H1 (cell line): ENCODE measurements at regions not wholly inside any gene's neighbourhood (a gene's known extent, or its start where the extent isn't known, plus 50 kb on each side); places are given as distances from the start of the nearest gene placed in this dataset.

Source experiments
- CTCF ChIA-PET: fragments of 300-600 bp; sonication (Branson Sonifier 250); formaldehyde crosslinking; loops from one replicate; lab custom pipeline; 2021; ENCODE audit not compliant: partially characterized antibody; lab: Charles Lee
- POLR2A ChIA-PET: fragments of 300-600 bp; sonication (Branson Sonifier 250); formaldehyde crosslinking; loops from one replicate; lab custom pipeline; 2021; ENCODE audit warnings: inconsistent platforms; ENCODE audit not compliant: partially characterized antibody; lab: Charles Lee
- DNase-seq, 2 experiments: peaks; one replicate each; pipeline versions ENCODE4 v3.0.0 to v3.0.0-alpha.2; 2010 to 2022; ENCODE audit warnings: low spot score in 2 of 2, low read depth in 1 of 2, mixed read lengths in 1 of 2
- FAIRE-seq: peaks from 2 replicates; lab custom pipeline; 2011; peaks lifted over from hg19 to GRCh38; lab: Jason Lieb, UNC
- H2AFZ ChIP-seq: 2 replicates; pipeline ENCODE4 v1.8.1; 2012; ENCODE audit warnings: low read length, inconsistent platforms
- H2AK5ac ChIP-seq: 2 replicates; pipeline ENCODE4 v1.6.1; 2013; ENCODE audit warnings: low read depth, low read length
- H2BK120ac ChIP-seq: replicated peaks from 2 replicates; pipeline ENCODE3; 2013; ENCODE audit warnings: low read depth, low read length, inconsistent platforms
- H2BK12ac ChIP-seq: 2 replicates; pipeline ENCODE4 v1.6.1; 2013; ENCODE audit warnings: low read depth, low read length
- H2BK15ac ChIP-seq: 2 replicates; pipeline ENCODE4 v1.6.1; 2013; ENCODE audit warnings: low read length
- H2BK20ac ChIP-seq: 2 replicates; pipeline ENCODE4 v1.6.1; 2013; ENCODE audit warnings: low read length
- H2BK5ac ChIP-seq: 2 replicates; pipeline ENCODE4 v1.6.1; 2013; ENCODE audit warnings: low read depth, low read length
- H3K14ac ChIP-seq: 2 replicates; pipeline ENCODE4 v1.6.1; 2013; ENCODE audit warnings: inconsistent platforms; ENCODE audit not compliant: insufficient read length
- H3K18ac ChIP-seq: 2 replicates; pipeline ENCODE4 v1.6.1; 2013; ENCODE audit warnings: low read length; ENCODE audit errors: extremely low read depth
- H3K23ac ChIP-seq: 2 replicates; pipeline ENCODE4 v1.6.1; 2013; ENCODE audit warnings: inconsistent platforms; ENCODE audit not compliant: insufficient read length
- H3K23me2 ChIP-seq: 2 replicates; pipeline ENCODE4 v1.6.1; 2013; ENCODE audit warnings: low read depth, low read length
- H3K27ac ChIP-seq: 2 replicates; pipeline ENCODE4 v1.6.1; 2011; ENCODE audit warnings: low read depth, low read length, inconsistent platforms
- H3K27me3 ChIP-seq, 4 experiments: replicated peaks in 1 of 4; 1 replicate in 1 of 4; 2 replicates in 3 of 4; pipeline versions ENCODE4 v1.6.1 to v1.8.1; 2011 to 2013; ENCODE audit warnings: low read length in 3 of 4, mild to moderate bottlenecking in 3 of 4, inconsistent platforms in 2 of 4, mixed read lengths in 2 of 4, moderate library complexity in 1 of 4; ENCODE audit not compliant: control insufficient read depth in 3 of 4, insufficient read depth in 3 of 4; ENCODE audit errors: extremely low read depth in 1 of 4
- H3K36me3 ChIP-seq, 4 experiments: 2 replicates each; pipeline versions ENCODE4 v1.6.1 to v1.8.1; 2011 to 2013; ENCODE audit warnings: mild to moderate bottlenecking in 4 of 4, low read length in 3 of 4, moderate library complexity in 2 of 4, control low read depth in 1 of 4, inconsistent platforms in 1 of 4; ENCODE audit not compliant: insufficient read depth in 4 of 4, control insufficient read depth in 2 of 4
- H3K4ac ChIP-seq: replicated peaks from 2 replicates; pipeline ENCODE3; 2013; ENCODE audit warnings: low read length, low read depth, mixed read lengths, inconsistent platforms; ENCODE audit not compliant: insufficient read length
- H3K4me1 ChIP-seq, 4 experiments: replicated peaks in 1 of 4; 1 replicate in 1 of 4; 2 replicates in 3 of 4; pipeline versions ENCODE4 v1.6.1 to v1.8.1; 2011 to 2013; ENCODE audit warnings: low read length in 3 of 4, inconsistent platforms in 2 of 4, mixed read lengths in 1 of 4; ENCODE audit not compliant: insufficient read depth in 4 of 4, control insufficient read depth in 3 of 4
- H3K4me2 ChIP-seq, 2 experiments: 2 replicates each; pipeline versions ENCODE4 v1.6.1 to v1.8.1; 2011 to 2013; ENCODE audit warnings: low read depth in 2 of 2, low read length in 2 of 2, control low read depth in 1 of 2, inconsistent platforms in 1 of 2, mild to moderate bottlenecking in 1 of 2; ENCODE audit not compliant: insufficient read depth in 1 of 2
- H3K4me3 ChIP-seq, 4 experiments: fragments of 200-600, 300-600 bp in 1 of 4; sonication (generic), shearing (Covaris generic), sonication (Bioruptor Twin) in 1 of 4; 2 replicates each; pipeline versions ENCODE4 v1.5.1 to v1.8.1; 2011 to 2016; ENCODE audit warnings: low read length in 4 of 4, low read depth in 3 of 4, control low read depth in 2 of 4, inconsistent platforms in 2 of 4, mild to moderate bottlenecking in 2 of 4, mixed read lengths in 1 of 4, moderate library complexity in 1 of 4; ENCODE audit not compliant: insufficient read depth in 2 of 4; ENCODE audit errors: extremely low read depth in 1 of 4
- H3K56ac ChIP-seq: replicated peaks from 2 replicates; pipeline ENCODE3; 2013; ENCODE audit warnings: low read depth, mild to moderate bottlenecking, mixed read lengths, low read length, inconsistent platforms; ENCODE audit not compliant: insufficient read length
- H3K79me1 ChIP-seq: 2 replicates; pipeline ENCODE4 v1.6.1; 2013; ENCODE audit warnings: low read depth, low read length, control low read depth
- H3K79me2 ChIP-seq, 2 experiments: 2 replicates each; pipeline versions ENCODE4 v1.6.1 to v1.8.1; 2012 to 2013; ENCODE audit warnings: low read length in 2 of 2, mild to moderate bottlenecking in 2 of 2, inconsistent platforms in 1 of 2; ENCODE audit not compliant: insufficient read depth in 2 of 2, control insufficient read depth in 1 of 2
- H3K9ac ChIP-seq, 4 experiments: replicated peaks in 1 of 4; 1 replicate in 1 of 4; 2 replicates in 3 of 4; pipeline versions ENCODE4 v1.6.1 to v1.8.1; 2011 to 2013; ENCODE audit warnings: low read depth in 3 of 4, low read length in 3 of 4, control low read depth in 2 of 4, mild to moderate bottlenecking in 2 of 4, moderate library complexity in 2 of 4, inconsistent platforms in 1 of 4; ENCODE audit errors: extremely low read depth in 1 of 4
- H3K9me3 ChIP-seq, 2 experiments: 2 replicates each; pipeline versions ENCODE4 v1.6.1 to v1.8.1; 2012 to 2013; ENCODE audit warnings: mild to moderate bottlenecking in 2 of 2, moderate library complexity in 2 of 2, control low read depth in 1 of 2, inconsistent platforms in 1 of 2, low read depth in 1 of 2, low read length in 1 of 2, mixed read lengths in 1 of 2; ENCODE audit not compliant: insufficient read depth in 2 of 2
- H4K20me1 ChIP-seq, 2 experiments: replicated peaks in 1 of 2; 2 replicates each; pipeline versions ENCODE3 to v1.8.1; 2011 to 2013; ENCODE audit warnings: inconsistent platforms in 2 of 2, low read length in 2 of 2, mild to moderate bottlenecking in 1 of 2; ENCODE audit not compliant: insufficient read depth in 2 of 2, control insufficient read depth in 1 of 2
- H4K5ac ChIP-seq: 2 replicates; pipeline ENCODE4 v1.6.1; 2013; ENCODE audit warnings: low read length, low read depth, mixed read lengths, inconsistent platforms; ENCODE audit not compliant: insufficient read length
- H4K8ac ChIP-seq: 2 replicates; pipeline ENCODE4 v1.8.0; 2013; ENCODE audit warnings: mild to moderate bottlenecking, moderate library complexity, low read length, inconsistent platforms; ENCODE audit not compliant: insufficient read depth; ENCODE audit errors: extremely low read depth
- H4K91ac ChIP-seq: replicated peaks from 2 replicates; pipeline ENCODE3; 2013; ENCODE audit warnings: low read length, mixed read lengths, inconsistent platforms; ENCODE audit not compliant: insufficient read length
- ASH2L ChIP-seq: fragments of 200-600, 300-600 bp; sonication (generic); IDR thresholded peaks from one replicate; pipeline ENCODE4 v1.7.1; 2017; ENCODE audit warnings: low read length
- CBX5 ChIP-seq: fragments of 300-800, 300-1000 bp; sonication (generic); IDR thresholded peaks from 2 replicates; pipeline ENCODE4 v1.7.1; 2016; ENCODE audit warnings: antibody characterized with exemption, low read length, low read depth
- CEBPB ChIP-seq: IDR thresholded peaks from 2 replicates; pipeline ENCODE4 v1.6.1; 2012; ENCODE audit warnings: low read depth, low read length
- CHD1 ChIP-seq: IDR thresholded peaks from 2 replicates; pipeline ENCODE4 v1.6.1; 2012; ENCODE audit warnings: low read depth, low read length, improper control_type of control experiment
- CHD2 ChIP-seq: IDR thresholded peaks from 2 replicates; pipeline ENCODE4 v1.6.1; 2012; ENCODE audit warnings: low read length, improper control_type of control experiment
- GTF2F1 ChIP-seq: IDR thresholded peaks from 2 replicates; pipeline ENCODE4 v1.6.1; 2012; ENCODE audit warnings: low read depth, low read length, improper control_type of control experiment, borderline replicate concordance
- KDM4A ChIP-seq: IDR thresholded peaks from one replicate; pipeline ENCODE4 v1.7.1; 2012; ENCODE audit warnings: low read depth, mild to moderate bottlenecking, moderate library complexity, low read length, inconsistent platforms; ENCODE audit not compliant: severe bottlenecking
- RAD21 ChIP-seq, 2 experiments: IDR thresholded peaks in 1 of 2; conservative IDR thresholded peaks in 1 of 2; 2 replicates each; pipeline ENCODE4 v1.6.1; 2011; ENCODE audit warnings: low read depth in 2 of 2, low read length in 2 of 2, improper control_type of control experiment in 1 of 2, inconsistent platforms in 1 of 2, mild to moderate bottlenecking in 1 of 2, moderate library complexity in 1 of 2
- RFX5 ChIP-seq: IDR thresholded peaks from 2 replicates; pipeline ENCODE4 v1.6.1; 2011; ENCODE audit warnings: low read depth, low read length, improper control_type of control experiment, borderline replicate concordance
- SIX5 ChIP-seq: IDR thresholded peaks from 2 replicates; pipeline ENCODE4 v1.6.1; 2011; ENCODE audit warnings: mild to moderate bottlenecking, low read depth, low read length
- SRF ChIP-seq: IDR thresholded peaks from 2 replicates; pipeline ENCODE4 v1.6.1; 2011; ENCODE audit warnings: mild to moderate bottlenecking, low read depth, low read length, moderate library complexity
- SUZ12 ChIP-seq: fragments of 200-600 bp; sonication (generic); IDR thresholded peaks from 2 replicates; pipeline ENCODE4 v1.6.1; 2012; ENCODE audit warnings: mild to moderate bottlenecking, inconsistent platforms, low read length, moderate library complexity, mixed read lengths
- TAF7 ChIP-seq: optimal IDR thresholded peaks from 2 replicates; pipeline ENCODE3; 2011; ENCODE audit warnings: low read depth, mild to moderate bottlenecking, inconsistent platforms, low read length, moderate library complexity, borderline replicate concordance
- TEAD4 ChIP-seq: IDR thresholded peaks from 2 replicates; pipeline ENCODE4 v1.6.1; 2012; ENCODE audit warnings: low read depth, low read length, inconsistent platforms, mixed read lengths
- WGBS, 2 experiments: shearing (Covaris generic) in 1 of 2; methylation state at CpG; one replicate each; pipeline versions ENCODE4 v1.1.6 to v1.1.7; 2013 to 2015; ENCODE audit warnings: low lambda C conversion rate in 2 of 2, mixed read lengths in 2 of 2, inconsistent platforms in 1 of 2, low coverage in 1 of 2, missing lambda C conversion rate in 1 of 2; ENCODE audit not compliant: insufficient replicate concordance in 2 of 2, insufficient coverage in 1 of 2, insufficient read length in 1 of 2; ENCODE audit errors: extremely low coverage in 1 of 2, missing lambda C conversion rate in 1 of 2; 5-methylcytosine and 5-hydroxymethylcytosine counted together

DNA sequence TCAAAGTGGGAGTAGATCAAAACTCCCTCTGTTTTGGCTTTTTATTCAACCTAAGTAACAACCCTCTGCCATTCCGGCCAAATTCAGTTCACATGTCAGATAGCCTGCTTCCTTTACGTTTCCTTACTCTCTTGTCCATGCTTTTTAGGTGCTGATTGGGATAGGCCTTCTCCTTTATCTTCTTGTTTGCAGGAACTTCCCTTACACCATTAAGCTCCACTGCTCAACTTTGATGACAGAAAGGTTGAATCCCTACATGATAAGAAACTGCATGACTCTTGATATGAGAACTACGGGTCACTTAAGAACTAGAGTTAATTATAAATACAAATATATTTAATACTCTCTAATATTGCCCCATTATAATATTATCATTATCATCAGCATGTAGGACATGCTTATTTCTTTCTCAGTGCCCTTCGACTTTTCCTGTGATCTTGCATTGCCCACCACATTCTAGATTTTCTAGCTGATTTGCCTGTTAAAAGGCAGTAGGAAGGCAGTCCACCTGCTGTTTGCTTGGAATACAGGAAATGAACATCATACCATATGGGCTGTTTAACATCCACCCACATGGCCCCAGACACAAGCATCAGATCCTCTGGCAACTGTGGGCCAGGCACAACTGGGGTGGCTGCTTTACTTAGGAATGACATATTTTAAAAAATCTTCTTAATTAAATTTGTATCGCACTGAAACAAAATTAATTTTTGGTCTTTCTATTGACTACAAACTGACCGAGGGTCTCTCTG is 59.7 kb upstream of the CCDC6 start:
- DNase-seq, result no peak
- H3K4me2 ChIP-seq, result no peak overlapping the region
- TF ChIP-seq CHD1 (no peak), SRF (no peak), KDM4A (no peak), SIX5 (no peak), CHD2 (no peak), RAD21 (IDR thresholded peaks at IDR 0.05 in 1 of 2, conservative IDR thresholded peaks at IDR 0.05 in 1 of 2; ENCODE audit: low read depth in 2 of 2, low read length in 2 of 2) (no peak), RFX5 (no peak), CEBPB (no peak), TAF7 (no peak), SUZ12 (no peak), TEAD4 (no peak), ASH2L (no peak), GTF2F1 (no peak), CBX5 (no peak)

More for the DNA sequence above, 59.7 kb upstream of the CCDC6 start:
- no peak overlapping the region for H4K5ac ChIP-seq
- no peak overlapping the region for H3K56ac ChIP-seq
- H2AK5ac ChIP-seq, result no peak overlapping the region; the same call in 1 of the 2 replicates
- H3K27me3 ChIP-seq, result no peaks in the 10 kb centered on the region
- H2BK12ac ChIP-seq, result no peak overlapping the region
- no peak overlapping the region for H2BK20ac ChIP-seq
- no peak overlapping the region for H2BK120ac ChIP-seq
- no peak overlapping the region for H3K4ac ChIP-seq
- no peaks in the 10 kb centered on the region for H3K23me2 ChIP-seq
- H2AFZ ChIP-seq, result peak overlapping the region; percentile 43; the same call in 1 of the 2 replicates
- POLR2A ChIA-PET, result no interaction called here
- H3K9ac ChIP-seq, result no peak overlapping the region
- H3K27ac ChIP-seq, result no peak overlapping the region
- H3K79me1 ChIP-seq, result no peaks in the 10 kb centered on the region
- CTCF ChIA-PET, result no interaction called here
- H4K8ac ChIP-seq, result no peak overlapping the region
- peaks cover 0 to 11% (median 4%) of the 10 kb centered on the region in 4 experiments; a peak in 3 of 7 replicates for H3K4me1 ChIP-seq
- FAIRE-seq, result no peak
- H3K36me3 ChIP-seq, result no peaks in the 10 kb centered on the region
- no peak overlapping the region for H2BK15ac ChIP-seq
- H4K91ac ChIP-seq, result no peak overlapping the region
- H3K23ac ChIP-seq, result no peak overlapping the region
- no peak overlapping the region for H3K18ac ChIP-seq
- no peak overlapping the region for H3K14ac ChIP-seq
- no peaks in the 10 kb centered on the region for H4K20me1 ChIP-seq
- 88% methylated on average over 6 of the region's 6 CpGs; no CpG with 5 or more reads in 1 of the 2 experiments for WGBS, 2 experiments
- no peaks in the 10 kb centered on the region for H3K9me3 ChIP-seq
- no peak overlapping the region for H3K4me3 ChIP-seq
- no peaks in the 10 kb centered on the region for H3K79me2 ChIP-seq
- no peak overlapping the region for H2BK5ac ChIP-seq
